Right lobe of liver (tissue), 4 donors: ENCODE measurements at regions not wholly inside any gene's neighbourhood (a gene's known extent, or its start where the extent isn't known, plus 50 kb on each side); places are given as distances from the start of the nearest gene placed in this dataset.

ENCODE experiments used
- CTCF ChIP-seq, 4 donors: fragments of 200-600 bp in 3 of 4; fragments of 450-650 bp in 1 of 4; IDR thresholded peaks; one replicate each; pipeline versions ENCODE4 v1.5.1 to v1.8.0; 2016 to 2022; ENCODE audit warnings: antibody characterized with exemption in 4 of 4, mild to moderate bottlenecking in 2 of 4
- POLR2A ChIP-seq: fragments of 450-650 bp; IDR thresholded peaks from one replicate; pipeline ENCODE4 v1.6.1; 2017; ENCODE audit warnings: antibody characterized with exemption, mild to moderate bottlenecking
- donor health status: DM: no; HTN: no; CAD: no.
- donor health status: DM: no; HTN: no; CAD: no.
- donor health status: DM: no; HTN: yes; CAD: no.

DNA sequence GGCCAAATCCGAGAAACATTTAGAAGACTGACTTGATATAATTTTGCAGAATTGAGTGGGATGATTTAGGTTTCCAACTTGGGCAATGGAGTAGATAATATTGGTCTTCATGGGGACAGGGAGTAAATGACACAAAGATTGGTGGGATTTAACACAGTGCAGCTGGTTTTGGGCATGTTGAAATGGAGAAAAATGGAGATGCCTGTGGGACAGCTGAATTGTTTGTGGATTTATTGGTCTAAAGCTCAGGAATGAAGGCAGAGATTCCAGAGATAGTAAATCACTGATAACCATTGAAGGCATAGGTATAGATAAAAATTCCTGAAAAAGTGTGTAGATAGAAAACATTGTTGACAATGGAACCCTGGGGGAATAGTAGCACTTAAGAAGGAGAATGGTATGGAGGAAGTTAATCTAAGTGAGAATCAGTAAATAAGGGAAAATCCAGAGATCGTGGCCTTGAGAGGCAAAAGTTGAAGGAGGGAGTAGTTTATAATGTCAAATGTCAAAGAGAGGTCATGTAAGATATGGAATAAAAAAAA lies 120.9 kb upstream of the ATP2B1 start:
- TF ChIP-seq CTCF (IDR thresholded peaks at IDR 0.05): no peak
- TF ChIP-seq POLR2A: no peak
